ENCODE measurements at regions not wholly inside any gene's neighbourhood (a gene's known extent, or its start where the extent isn't known, plus 50 kb on each side); places are given as distances from the start of the nearest gene placed in this dataset.

- Histone ChIP-seq H2BK120ac (ENCODE audit: low read depth, low read length) (no peak overlapping the region), H3K4ac (ENCODE audit: low read depth, low read length) (no peak overlapping the region), H3K36me3 (ENCODE audit: control insufficient read depth, insufficient read depth, low read length) (no peaks in the 10 kb centered on the region), H4K20me1 (ENCODE audit: insufficient read depth, low read length) (no peaks in the 10 kb centered on the region), H2AK9ac (replicated peaks; ENCODE audit: low read depth, low read length, poor library complexity) (no peak overlapping the region), H3K79me1 (ENCODE audit: low read depth in 1 of 2, low read length in 2 of 2) (no peaks in the 10 kb centered on the region), H2AFZ (replicated peaks; ENCODE audit: low read length, poor library complexity) (no peak overlapping the region), H3K9ac (ENCODE audit: low read depth, low read length) (no peak overlapping the region), H3K9me1 (ENCODE audit: insufficient read depth, low read length) (no peaks in the 10 kb centered on the region), H3K27ac (ENCODE audit: insufficient read depth, low read length) (no peak overlapping the region), H3K23ac (ENCODE audit: low read depth, low read length) (no peak overlapping the region), H3K56ac (ENCODE audit: extremely low read depth, insufficient read depth, low read length) (no peak overlapping the region), H3K4me1 (ENCODE audit: control insufficient read depth, insufficient read depth, low read length) (no peaks in the 10 kb centered on the region), H3K27me3 (ENCODE audit: control insufficient read depth, insufficient read depth, low read length) (no peaks in the 10 kb centered on the region), H3K4me3 (ENCODE audit: insufficient read depth, low read depth, low read length) (no peak overlapping the region), H2AK5ac (ENCODE audit: low read depth, low read length) (no peak overlapping the region), H4K91ac (ENCODE audit: insufficient read depth, low read depth, low read length) (no peak overlapping the region), H4K8ac (ENCODE audit: low read depth in 2 of 2, low read length in 2 of 2) (no peak overlapping the region), H4K5ac (ENCODE audit: low read depth, low read length) (no peak overlapping the region), H3K4me2 (ENCODE audit: low read depth, low read length) (no peak overlapping the region), H2BK15ac (ENCODE audit: low read depth, low read length) (no peak overlapping the region), H3K14ac (replicated peaks; ENCODE audit: low read depth, low read length) (no peak overlapping the region), H3K18ac (ENCODE audit: low read depth, low read length) (no peak overlapping the region), H3K9me3 (ENCODE audit: control insufficient read depth, insufficient read depth, low read length) (no peaks in the 10 kb centered on the region), H2BK20ac (ENCODE audit: low read depth, low read length) (no peak overlapping the region), H2BK5ac (ENCODE audit: low read depth, low read length, poor library complexity, severe bottlenecking) (no peak overlapping the region)
- DNase-seq = no peak
- ChIA-PET CTCF (no interaction called here), POLR2A (ENCODE audit: unreplicated experiment) (no interaction called here)
- dilution Hi-C loops (cut with HindIII; ENCODE audit: low sequenced_read_pairs, unreplicated experiment) (no loop called here), in situ Hi-C loops (cut with MboI; ENCODE audit: low sequenced_read_pairs) (no loop called here), intact Hi-C loops (cut with micrococcal nuclease) (no loop called here)
- no TSS peak for BruUV-seq (replicated peaks)
- no peak for ATAC-seq (ENCODE audit: low read depth)
- TF ChIP-seq SMC3 (IDR thresholded peaks at IDR 0.05; ENCODE audit: low read depth, low read length) (no peak), RFX5 (IDR thresholded peaks at IDR 0.05; ENCODE audit: low read depth, low read length) (no peak), RCOR1 (IDR thresholded peaks at IDR 0.05; ENCODE audit: insufficient replicate concordance, low read length) (no peak), POLR2A (IDR thresholded peaks at IDR 0.05; ENCODE audit: low read depth, low read length) (no peak), CHD1 (IDR thresholded peaks at IDR 0.05; ENCODE audit: low read depth, low read length) (no peak), BHLHE40 (IDR thresholded peaks at IDR 0.05; ENCODE audit: low read depth, low read length) (no peak), FOS (IDR thresholded peaks at IDR 0.05; ENCODE audit: low read depth, low read length) (no peak), CTCF (conservative IDR thresholded peaks at IDR 0.05; ENCODE audit: low read depth, low read length) (no peak), USF2 (IDR thresholded peaks at IDR 0.05; ENCODE audit: low read depth, low read length) (no peak), CEBPB (IDR thresholded peaks at IDR 0.05; ENCODE audit: low read depth, low read length) (no peak), MAFK (IDR thresholded peaks at IDR 0.05; ENCODE audit: low read depth, low read length) (no peak)
- 50% methylated on average over 1 of the region's 2 CpGs; no CpG with 5 or more reads in 1 of the 2 experiments for WGBS, 2 experiments (ENCODE audit: extremely low coverage in 2 of 2, insufficient read length in 1 of 2)
Observed at GRCh38 chr5:170446365-170446764, 57.2 kb upstream of the KCNMB1 start.
